GM23248 (cell line): ENCODE measurements at regions not wholly inside any gene's neighbourhood (a gene's known extent, or its start where the extent isn't known, plus 50 kb on each side); places are given as distances from the start of the nearest gene placed in this dataset.

ENCODE experiments used
- DNase-seq: peaks from one replicate; pipeline ENCODE4 v3.0.0-alpha.2; 2015
- H2AFZ ChIP-seq: fragments of 200-600 bp; sonication (generic); 2 replicates; pipeline ENCODE4 v1.6.1; 2016; ENCODE audit warnings: antibody characterized with exemption
- H3F3A ChIP-seq: fragments of 200-600 bp; sonication (generic); 2 replicates; pipeline ENCODE4 v1.6.1; 2016; ENCODE audit warnings: mild to moderate bottlenecking, antibody characterized with exemption, mixed run types; ENCODE audit not compliant: insufficient read depth
- H3K27ac ChIP-seq: fragments of 200-600 bp; sonication (generic); 2 replicates; pipeline ENCODE4 v1.5.1; 2016; ENCODE audit warnings: mild to moderate bottlenecking
- H3K27me3 ChIP-seq: fragments of 200-600 bp; sonication (generic); replicated peaks from 2 replicates; pipeline ENCODE4 v1.6.1; 2016; ENCODE audit warnings: mild to moderate bottlenecking; ENCODE audit not compliant: insufficient read depth
- H3K36me3 ChIP-seq: fragments of 200-600 bp; sonication (generic); 2 replicates; pipeline ENCODE4 v1.6.1; 2016; ENCODE audit warnings: low read depth, mild to moderate bottlenecking
- H3K4me1 ChIP-seq: fragments of 200-600 bp; sonication (generic); 2 replicates; pipeline ENCODE4 v1.6.1; 2016; ENCODE audit warnings: mild to moderate bottlenecking; ENCODE audit not compliant: insufficient read depth
- H3K4me2 ChIP-seq: fragments of 200-600 bp; sonication (generic); one replicate; pipeline ENCODE4 v1.6.1; 2016; ENCODE audit warnings: mild to moderate bottlenecking; ENCODE audit not compliant: unreplicated experiment
- H3K4me3 ChIP-seq: fragments of 200-600 bp; sonication (generic); 2 replicates; pipeline ENCODE4 v1.5.1; 2016; ENCODE audit warnings: mild to moderate bottlenecking
- H3K79me2 ChIP-seq: fragments of 200-600 bp; sonication (generic); 2 replicates; pipeline ENCODE4 v1.6.1; 2016; ENCODE audit warnings: mild to moderate bottlenecking; ENCODE audit not compliant: insufficient read depth
- H3K9ac ChIP-seq: fragments of 200-600 bp; sonication (generic); 2 replicates; pipeline ENCODE4 v1.6.1; 2016; ENCODE audit warnings: mild to moderate bottlenecking
- H3K9me2 ChIP-seq: fragments of 200-600 bp; sonication (generic); 2 replicates; pipeline ENCODE4 v1.6.1; 2016; ENCODE audit warnings: mixed run types, mild to moderate bottlenecking, moderate library complexity; ENCODE audit not compliant: insufficient read depth
- H3K9me3 ChIP-seq: fragments of 200-600 bp; sonication (generic); one replicate; pipeline ENCODE4 v1.6.1; 2017; ENCODE audit warnings: low read depth
- H4K20me1 ChIP-seq: fragments of 200-600 bp; sonication (generic); 2 replicates; pipeline ENCODE4 v1.6.0; 2016; ENCODE audit not compliant: insufficient read depth
- EZH2 ChIP-seq: fragments of 200-600 bp; sonication (generic); IDR thresholded peaks from 2 replicates; pipeline ENCODE4 v1.6.1; 2018; ENCODE audit warnings: antibody characterized with exemption, mild to moderate bottlenecking; ENCODE audit not compliant: insufficient read depth, poor library complexity, severe bottlenecking
- EZH2phosphoT487 ChIP-seq: fragments of 200-600 bp; sonication (generic); IDR thresholded peaks from 2 replicates; pipeline ENCODE4 v1.6.1; 2018; ENCODE audit warnings: antibody characterized with exemption, moderate library complexity, mild to moderate bottlenecking, low read depth; ENCODE audit not compliant: insufficient read depth
- WGBS, 2 experiments: methylation state at CpG; one replicate each; pipeline ENCODE4 v1.1.6; 2015 to 2017; ENCODE audit warnings: low lambda C conversion rate in 2 of 2, low coverage in 1 of 2; ENCODE audit errors: missing lambda C conversion rate in 2 of 2; 5-methylcytosine and 5-hydroxymethylcytosine counted together
- in situ Hi-C: fragments of 300-500 bp; cut with MboI; formaldehyde crosslinking; loops from 2 replicates; pipeline ENCODE4 v1.15.0; 2020

GRCh38 chr1:38716229-38716628, 143.3 kb downstream of the RRAGC start:
- no peaks in the 10 kb centered on the region for H3K79me2 ChIP-seq
- no peaks in the 10 kb centered on the region for H4K20me1 ChIP-seq
- in situ Hi-C loops: no loop called here
- H3K4me2 ChIP-seq: no peak overlapping the region
- WGBS, 2 experiments: 11% methylated on average over 2 of the region's 2 CpGs
- H3K36me3 ChIP-seq: no peaks in the 10 kb centered on the region
- DNase-seq: no peak
- H3K27me3 ChIP-seq: no peaks in the 10 kb centered on the region
- TF ChIP-seq EZH2: no peak
- TF ChIP-seq EZH2phosphoT487: no peak
- H3K9me3 ChIP-seq: no peaks in the 10 kb centered on the region
- H2AFZ ChIP-seq: no peak overlapping the region
- H3F3A ChIP-seq: no peaks in the 10 kb centered on the region
- no peak overlapping the region for H3K4me3 ChIP-seq
- H3K27ac ChIP-seq: no peak overlapping the region
- H3K9ac ChIP-seq: no peak overlapping the region
- H3K9me2 ChIP-seq: no peaks in the 10 kb centered on the region
- no peaks in the 10 kb centered on the region for H3K4me1 ChIP-seq

- Histone ChIP-seq H3K9me2 (no peaks in the 10 kb centered on the region), H3K27ac (no peak overlapping the region), H4K20me1 (no peaks in the 10 kb centered on the region), H3K4me2 (no peak overlapping the region), H2AFZ (no peak overlapping the region), H3K36me3 (no peaks in the 10 kb centered on the region), H3K4me3 (no peak overlapping the region), H3F3A (no peaks in the 10 kb centered on the region), H3K9ac (no peak overlapping the region), H3K4me1 (no peaks in the 10 kb centered on the region), H3K9me3 (no peaks in the 10 kb centered on the region), H3K79me2 (no peaks in the 10 kb centered on the region), H3K27me3 (no peaks in the 10 kb centered on the region)
- DNase-seq: no peak
- TF ChIP-seq EZH2: no peak
- no peak for TF ChIP-seq EZH2phosphoT487
- WGBS, 2 experiments: 38 to 49% methylated on average over 9 of the region's 9 CpGs
- in situ Hi-C loops: no loop called here
These were observed 144.2 kb downstream of the RRAGC start for GRCh38 chr1:38715415-38715814.

- no peak for TF ChIP-seq EZH2phosphoT487
- no peak for TF ChIP-seq EZH2
- H3K9me2 ChIP-seq: no peaks in the 10 kb centered on the region
- H3K27me3 ChIP-seq: no peaks in the 10 kb centered on the region
- in situ Hi-C loops: no loop called here
- H3K79me2 ChIP-seq: no peaks in the 10 kb centered on the region
- no peak overlapping the region for H2AFZ ChIP-seq
- H3K4me1 ChIP-seq: no peaks in the 10 kb centered on the region
- 12 to 31% methylated on average over 1 of the region's 1 CpG for WGBS, 2 experiments
- H3K36me3 ChIP-seq: no peaks in the 10 kb centered on the region
- H3K27ac ChIP-seq: no peak overlapping the region
- H3K9ac ChIP-seq: no peak overlapping the region
- no peak for DNase-seq
- H3K9me3 ChIP-seq: no peaks in the 10 kb centered on the region
- no peak overlapping the region for H3K4me2 ChIP-seq
- no peaks in the 10 kb centered on the region for H4K20me1 ChIP-seq
- no peaks in the 10 kb centered on the region for H3F3A ChIP-seq
- H3K4me3 ChIP-seq: no peak overlapping the region
These were observed 147.5 kb downstream of the RRAGC start for GRCh38 chr1:38712046-38712445.

- no peak overlapping the region for H2AFZ ChIP-seq
- H3F3A ChIP-seq: no peaks in the 10 kb centered on the region
- WGBS, 2 experiments: 71 to 75% methylated on average over 42 to 44 of the region's 44 CpGs
- H3K9ac ChIP-seq: no peak overlapping the region
- H3K79me2 ChIP-seq: no peaks in the 10 kb centered on the region
- no peak overlapping the region for H3K27ac ChIP-seq
- H3K4me3 ChIP-seq: no peak overlapping the region
- no peaks in the 10 kb centered on the region for H3K27me3 ChIP-seq
- DNase-seq: no peak
- H3K9me3 ChIP-seq: no peaks in the 10 kb centered on the region
- no peaks in the 10 kb centered on the region for H4K20me1 ChIP-seq
- no peak for TF ChIP-seq EZH2phosphoT487
- no peak for TF ChIP-seq EZH2
- H3K9me2 ChIP-seq: no peaks in the 10 kb centered on the region
- no peaks in the 10 kb centered on the region for H3K4me1 ChIP-seq
- H3K36me3 ChIP-seq: no peaks in the 10 kb centered on the region
- in situ Hi-C loops: no loop called here
- no peak overlapping the region for H3K4me2 ChIP-seq
These were observed 150.8 kb downstream of the RRAGC start for GRCh38 chr1:38708701-38709258.

GRCh38 chr1:38701088-38701487, 158.5 kb downstream of the RRAGC start:
- Histone ChIP-seq H3K27ac (no peak overlapping the region), H3K4me2 (no peak overlapping the region), H3K4me1 (no peaks in the 10 kb centered on the region), H3K9me3 (no peaks in the 10 kb centered on the region), H3K4me3 (no peak overlapping the region), H2AFZ (no peak overlapping the region), H3K36me3 (no peaks in the 10 kb centered on the region), H3K79me2 (no peaks in the 10 kb centered on the region), H3F3A (no peaks in the 10 kb centered on the region), H4K20me1 (no peaks in the 10 kb centered on the region), H3K27me3 (no peaks in the 10 kb centered on the region), H3K9me2 (no peaks in the 10 kb centered on the region), H3K9ac (no peak overlapping the region)
- DNase-seq: no peak
- in situ Hi-C loops: no loop called here
- WGBS, 2 experiments: 41 to 45% methylated on average over 8 of the region's 8 CpGs
- TF ChIP-seq EZH2phosphoT487 (no peak), EZH2 (no peak)
